ENCODE measurements at regions not wholly inside any gene's neighbourhood (a gene's known extent, or its start where the extent isn't known, plus 50 kb on each side); places are given as distances from the start of the nearest gene placed in this dataset.

GRCh38 chr1:59089922-59090457 lies 206.9 kb upstream of the FGGY start:
- Histone ChIP-seq H3K23ac (ENCODE audit: low read depth, low read length, poor library complexity) (no peak overlapping the region), H3K27ac (replicated peaks; ENCODE audit: low read length) (no peak overlapping the region), H4K91ac (ENCODE audit: low read depth, low read length, poor library complexity) (no peak overlapping the region), H2BK12ac (ENCODE audit: low read length) (no peak overlapping the region), H3K9ac (ENCODE audit: low read depth, low read length, poor library complexity) (no peak overlapping the region), H4K8ac (ENCODE audit: low read depth, low read length) (no peak overlapping the region), H2BK5ac (ENCODE audit: low read length) (no peak overlapping the region), H2AFZ (ENCODE audit: low read length) (no peak overlapping the region), H3K36me3 (replicated peaks in 1 of 2; ENCODE audit: control insufficient read depth in 2 of 2, insufficient read depth in 2 of 2, low read length in 2 of 2) (no peaks in the 10 kb centered on the region), H3K4me2 (ENCODE audit: insufficient read depth, low read length, poor library complexity, severe bottlenecking) (no peak overlapping the region), H2BK120ac (ENCODE audit: low read depth, low read length) (no peak overlapping the region), H3K79me1 (ENCODE audit: low read depth, low read length) (no peaks in the 10 kb centered on the region), H2BK15ac (ENCODE audit: low read length) (no peak overlapping the region), H3K14ac (ENCODE audit: low read length) (no peak overlapping the region), H3K4ac (ENCODE audit: low read length) (no peak overlapping the region), H3K18ac (ENCODE audit: low read length) (no peak overlapping the region), H3K9me3 (replicated peaks in 1 of 2; ENCODE audit: control insufficient read depth in 2 of 2, insufficient read depth in 1 of 2, low read depth in 1 of 2, low read length in 2 of 2) (peaks cover 0 to 3% of the 10 kb centered on the region in 2 donors), H3K4me3 (ENCODE audit: low read length in 2 of 2) (no peak overlapping the region), H2AK5ac (ENCODE audit: low read depth, low read length) (no peak overlapping the region), H3K4me1 (ENCODE audit: control insufficient read depth in 2 of 2, insufficient read depth in 1 of 2, low read depth in 1 of 2, low read length in 2 of 2) (no peaks in the 10 kb centered on the region), H3K27me3 (ENCODE audit: control insufficient read depth in 3 of 3, insufficient read depth in 3 of 3, low read depth in 1 of 3, low read length in 3 of 3) (no peaks in the 10 kb centered on the region)
- DNase-seq (ENCODE audit: low spot score), result no peak
- no CpG with 5 or more reads among the region's 4 CpGs for WGBS, 2 donors (ENCODE audit: extremely low coverage in 2 of 2, insufficient read length in 2 of 2, insufficient replicate concordance in 1 of 2)

DNA sequence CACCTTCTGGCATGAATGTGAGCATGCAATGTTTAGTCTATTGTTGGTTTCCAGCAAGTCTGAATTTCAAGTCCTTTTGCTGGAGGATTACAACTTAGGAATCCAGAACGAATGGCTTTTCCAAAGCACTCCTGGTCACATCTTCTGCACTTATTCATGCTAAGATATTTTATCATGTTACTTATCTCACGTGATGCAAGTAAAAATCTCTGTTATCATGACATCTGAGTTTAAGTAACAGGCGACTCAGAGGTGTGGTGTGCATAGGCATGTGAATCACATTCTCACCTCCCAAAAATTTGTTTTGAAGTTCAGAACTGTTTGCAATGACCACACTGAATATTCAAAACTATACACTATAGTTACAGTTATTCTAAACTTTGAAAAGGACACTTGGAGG lies 204.8 kb upstream of the FGGY start:
- H3K14ac ChIP-seq (ENCODE audit: low read length), result no peak overlapping the region
- H3K23ac ChIP-seq (ENCODE audit: low read depth, low read length, poor library complexity), result no peak overlapping the region
- H3K36me3 ChIP-seq (replicated peaks in 1 of 2; ENCODE audit: control insufficient read depth in 2 of 2, insufficient read depth in 2 of 2, low read length in 2 of 2), result no peaks in the 10 kb centered on the region
- H3K18ac ChIP-seq (ENCODE audit: low read length), result no peak overlapping the region
- H3K4me3 ChIP-seq (ENCODE audit: low read length in 2 of 2), result no peak overlapping the region
- H4K8ac ChIP-seq (ENCODE audit: low read depth, low read length), result no peak overlapping the region
- H2BK5ac ChIP-seq (ENCODE audit: low read length), result no peak overlapping the region
- peaks cover 0 to 3% of the 10 kb centered on the region in 2 donors for H3K9me3 ChIP-seq (replicated peaks in 1 of 2; ENCODE audit: control insufficient read depth in 2 of 2, insufficient read depth in 1 of 2, low read depth in 1 of 2, low read length in 2 of 2)
- no peak overlapping the region for H2BK12ac ChIP-seq (ENCODE audit: low read length)
- no peak overlapping the region for H2BK15ac ChIP-seq (ENCODE audit: low read length)
- no peak overlapping the region for H3K9ac ChIP-seq (ENCODE audit: low read depth, low read length, poor library complexity)
- no peak overlapping the region for H3K4me2 ChIP-seq (ENCODE audit: insufficient read depth, low read length, poor library complexity, severe bottlenecking)
- H2AK5ac ChIP-seq (ENCODE audit: low read depth, low read length), result no peak overlapping the region
- WGBS, 2 donors (ENCODE audit: extremely low coverage in 2 of 2, insufficient read length in 2 of 2, insufficient replicate concordance in 1 of 2), result no CpG with 5 or more reads among the region's 3 CpGs
- H3K27me3 ChIP-seq (ENCODE audit: control insufficient read depth in 3 of 3, insufficient read depth in 3 of 3, low read depth in 1 of 3, low read length in 3 of 3), result no peaks in the 10 kb centered on the region
- H3K4ac ChIP-seq (ENCODE audit: low read length), result no peak overlapping the region
- H3K4me1 ChIP-seq (ENCODE audit: control insufficient read depth in 2 of 2, insufficient read depth in 1 of 2, low read depth in 1 of 2, low read length in 2 of 2), result no peaks in the 10 kb centered on the region
- no peak overlapping the region for H4K91ac ChIP-seq (ENCODE audit: low read depth, low read length, poor library complexity)
- H3K27ac ChIP-seq (replicated peaks; ENCODE audit: low read length), result no peak overlapping the region
- no peak overlapping the region for H2AFZ ChIP-seq (ENCODE audit: low read length)
- no peak for DNase-seq (ENCODE audit: low spot score)
- no peak overlapping the region for H2BK120ac ChIP-seq (ENCODE audit: low read depth, low read length)
- no peaks in the 10 kb centered on the region for H3K79me1 ChIP-seq (ENCODE audit: low read depth, low read length)

GRCh38 chr1:59094001-59094400 lies 202.9 kb upstream of the FGGY start:
- peaks cover 0 to 2% of the 10 kb centered on the region in 2 donors for H3K4me1 ChIP-seq (ENCODE audit: control insufficient read depth in 2 of 2, insufficient read depth in 1 of 2, low read depth in 1 of 2, low read length in 2 of 2)
- no peak overlapping the region for H2BK15ac ChIP-seq (ENCODE audit: low read length)
- no peaks in the 10 kb centered on the region for H3K27me3 ChIP-seq (ENCODE audit: control insufficient read depth in 3 of 3, insufficient read depth in 3 of 3, low read depth in 1 of 3, low read length in 3 of 3)
- H3K23ac ChIP-seq (ENCODE audit: low read depth, low read length, poor library complexity), result no peak overlapping the region
- H2AK5ac ChIP-seq (ENCODE audit: low read depth, low read length), result no peak overlapping the region
- H2BK12ac ChIP-seq (ENCODE audit: low read length), result no peak overlapping the region
- WGBS, 2 donors (ENCODE audit: extremely low coverage in 2 of 2, insufficient read length in 2 of 2, insufficient replicate concordance in 1 of 2), result no CpG with 5 or more reads among the region's 4 CpGs
- H4K8ac ChIP-seq (ENCODE audit: low read depth, low read length), result no peak overlapping the region
- no peak for DNase-seq (ENCODE audit: low spot score)
- no peaks in the 10 kb centered on the region for H3K9me3 ChIP-seq (replicated peaks in 1 of 2; ENCODE audit: control insufficient read depth in 2 of 2, insufficient read depth in 1 of 2, low read depth in 1 of 2, low read length in 2 of 2)
- no peak overlapping the region for H3K9ac ChIP-seq (ENCODE audit: low read depth, low read length, poor library complexity)
- H3K79me1 ChIP-seq (ENCODE audit: low read depth, low read length), result no peaks in the 10 kb centered on the region
- no peak overlapping the region for H4K91ac ChIP-seq (ENCODE audit: low read depth, low read length, poor library complexity)
- H3K27ac ChIP-seq (replicated peaks; ENCODE audit: low read length), result no peak overlapping the region
- H3K14ac ChIP-seq (ENCODE audit: low read length), result no peak overlapping the region
- H3K4me2 ChIP-seq (ENCODE audit: insufficient read depth, low read length, poor library complexity, severe bottlenecking), result no peak overlapping the region
- no peaks in the 10 kb centered on the region for H3K36me3 ChIP-seq (replicated peaks in 1 of 2; ENCODE audit: control insufficient read depth in 2 of 2, insufficient read depth in 2 of 2, low read length in 2 of 2)
- H3K4me3 ChIP-seq (ENCODE audit: low read length in 2 of 2), result no peak overlapping the region
- no peak overlapping the region for H3K18ac ChIP-seq (ENCODE audit: low read length)
- H2AFZ ChIP-seq (ENCODE audit: low read length), result no peak overlapping the region
- H3K4ac ChIP-seq (ENCODE audit: low read length), result no peak overlapping the region
- no peak overlapping the region for H2BK120ac ChIP-seq (ENCODE audit: low read depth, low read length)
- H2BK5ac ChIP-seq (ENCODE audit: low read length), result no peak overlapping the region

DNA sequence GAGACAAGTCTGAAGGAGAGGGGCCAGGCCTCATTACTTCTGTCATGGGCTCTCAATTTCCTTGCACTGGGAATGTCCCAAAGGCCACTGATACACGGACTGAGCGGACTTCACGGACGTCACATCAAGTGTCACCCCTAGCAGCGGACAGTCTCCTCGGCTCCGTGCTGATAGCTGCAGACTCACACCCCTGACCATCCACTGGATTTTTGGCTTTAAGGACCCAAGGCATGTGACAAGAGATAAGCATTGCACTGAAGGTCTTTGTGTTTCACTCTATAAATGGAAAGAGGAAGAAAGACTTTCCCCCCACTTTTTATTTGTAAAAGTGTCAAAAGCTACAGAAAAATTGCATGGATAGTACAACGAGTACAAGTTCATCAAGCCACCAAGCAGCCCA lies 200.4 kb upstream of the FGGY start:
- H2AFZ ChIP-seq (ENCODE audit: low read length), result no peak overlapping the region

More for the DNA sequence above, 200.4 kb upstream of the FGGY start:
- Histone ChIP-seq H3K4me3 (ENCODE audit: low read length in 2 of 2) (no peak overlapping the region), H3K18ac (ENCODE audit: low read length) (no peak overlapping the region), H2BK12ac (ENCODE audit: low read length) (no peak overlapping the region), H3K4ac (ENCODE audit: low read length) (no peak overlapping the region), H2BK15ac (ENCODE audit: low read length) (no peak overlapping the region), H3K79me1 (ENCODE audit: low read depth, low read length) (no peaks in the 10 kb centered on the region), H2BK120ac (ENCODE audit: low read depth, low read length) (no peak overlapping the region), H2AK5ac (ENCODE audit: low read depth, low read length) (peak overlapping the region; percentile 49), H4K8ac (ENCODE audit: low read depth, low read length) (no peak overlapping the region), H4K91ac (ENCODE audit: low read depth, low read length, poor library complexity) (no peak overlapping the region), H3K9me3 (replicated peaks in 1 of 2; ENCODE audit: control insufficient read depth in 2 of 2, insufficient read depth in 1 of 2, low read depth in 1 of 2, low read length in 2 of 2) (no peaks in the 10 kb centered on the region), H3K4me1 (ENCODE audit: control insufficient read depth in 2 of 2, insufficient read depth in 1 of 2, low read depth in 1 of 2, low read length in 2 of 2) (peaks cover 0 to 2% of the 10 kb centered on the region in 2 donors), H3K36me3 (replicated peaks in 1 of 2; ENCODE audit: control insufficient read depth in 2 of 2, insufficient read depth in 2 of 2, low read length in 2 of 2) (no peaks in the 10 kb centered on the region), H3K9ac (ENCODE audit: low read depth, low read length, poor library complexity) (no peak overlapping the region), H2BK5ac (ENCODE audit: low read length) (no peak overlapping the region), H3K27ac (replicated peaks; ENCODE audit: low read length) (no peak overlapping the region), H3K23ac (ENCODE audit: low read depth, low read length, poor library complexity) (no peak overlapping the region), H3K14ac (ENCODE audit: low read length) (no peak overlapping the region), H3K4me2 (ENCODE audit: insufficient read depth, low read length, poor library complexity, severe bottlenecking) (no peak overlapping the region), H3K27me3 (ENCODE audit: control insufficient read depth in 3 of 3, insufficient read depth in 3 of 3, low read depth in 1 of 3, low read length in 3 of 3) (no peaks in the 10 kb centered on the region)
- no peak for DNase-seq (ENCODE audit: low spot score)
- no CpG with 5 or more reads among the region's 8 CpGs for WGBS, 2 donors (ENCODE audit: extremely low coverage in 2 of 2, insufficient read length in 2 of 2, insufficient replicate concordance in 1 of 2)
